Suprapubic skin (tissue), 4 donors: ENCODE measurements at regions not wholly inside any gene's neighbourhood (a gene's known extent, or its start where the extent isn't known, plus 50 kb on each side); places are given as distances from the start of the nearest gene placed in this dataset.

Experiments
- DNase-seq, 2 donors: peaks; one replicate each; pipeline ENCODE4 v3.0.0-alpha.2; 2019; ENCODE audit warnings: low spot score in 2 of 2
- H3K27ac ChIP-seq: fragments of 200-600 bp; sonication (generic); one replicate; pipeline ENCODE4 v1.5.1; 2019
- H3K27me3 ChIP-seq: fragments of 200-600 bp; sonication (generic); one replicate; pipeline ENCODE4 v1.5.1; 2019
- H3K36me3 ChIP-seq: fragments of 200-600 bp; sonication (generic); one replicate; pipeline ENCODE4 v1.5.1; 2019
- H3K4me1 ChIP-seq: fragments of 200-600 bp; sonication (generic); one replicate; pipeline ENCODE4 v1.5.1; 2019
- H3K4me3 ChIP-seq: fragments of 200-600 bp; sonication (generic); one replicate; pipeline ENCODE4 v1.5.1; 2019; ENCODE audit warnings: mild to moderate bottlenecking
- H3K9me3 ChIP-seq: fragments of 200-600 bp; sonication (generic); one replicate; pipeline ENCODE4 v1.5.1; 2019
- EP300 ChIP-seq: sonication (generic); formaldehyde crosslinking; IDR thresholded peaks from one replicate; pipeline ENCODE4 v1.6.1; 2017; ENCODE audit warnings: antibody characterized with exemption
- POLR2A ChIP-seq, 2 donors: fragments of 450-650 bp; IDR thresholded peaks; one replicate each; pipeline ENCODE4 v1.6.1; 2017; ENCODE audit warnings: antibody characterized with exemption in 2 of 2, mild to moderate bottlenecking in 2 of 2, moderate library complexity in 2 of 2
- POLR2AphosphoS5 ChIP-seq, 3 donors: sonication (generic); formaldehyde crosslinking; IDR thresholded peaks; one replicate each; pipeline ENCODE4 v1.6.1; 2017; ENCODE audit warnings: antibody characterized with exemption in 3 of 3
- whole genome bisulfite sequencing: methylation state at CpG from one replicate; pipeline ENCODE4 v1.1.5; 2018; 5-methylcytosine and 5-hydroxymethylcytosine counted together
- TF ChIP-seq, protein P1 (sequence below), 2 donors: fragments of 200-600 bp in 1 of 2; fragments of 450-650 bp in 1 of 2; sonication (generic) in 1 of 2; IDR thresholded peaks; one replicate each; pipeline ENCODE4 v1.5.1; 2016 to 2019; ENCODE audit warnings: antibody characterized with exemption in 2 of 2, mild to moderate bottlenecking in 1 of 2, moderate library complexity in 1 of 2

DNA sequence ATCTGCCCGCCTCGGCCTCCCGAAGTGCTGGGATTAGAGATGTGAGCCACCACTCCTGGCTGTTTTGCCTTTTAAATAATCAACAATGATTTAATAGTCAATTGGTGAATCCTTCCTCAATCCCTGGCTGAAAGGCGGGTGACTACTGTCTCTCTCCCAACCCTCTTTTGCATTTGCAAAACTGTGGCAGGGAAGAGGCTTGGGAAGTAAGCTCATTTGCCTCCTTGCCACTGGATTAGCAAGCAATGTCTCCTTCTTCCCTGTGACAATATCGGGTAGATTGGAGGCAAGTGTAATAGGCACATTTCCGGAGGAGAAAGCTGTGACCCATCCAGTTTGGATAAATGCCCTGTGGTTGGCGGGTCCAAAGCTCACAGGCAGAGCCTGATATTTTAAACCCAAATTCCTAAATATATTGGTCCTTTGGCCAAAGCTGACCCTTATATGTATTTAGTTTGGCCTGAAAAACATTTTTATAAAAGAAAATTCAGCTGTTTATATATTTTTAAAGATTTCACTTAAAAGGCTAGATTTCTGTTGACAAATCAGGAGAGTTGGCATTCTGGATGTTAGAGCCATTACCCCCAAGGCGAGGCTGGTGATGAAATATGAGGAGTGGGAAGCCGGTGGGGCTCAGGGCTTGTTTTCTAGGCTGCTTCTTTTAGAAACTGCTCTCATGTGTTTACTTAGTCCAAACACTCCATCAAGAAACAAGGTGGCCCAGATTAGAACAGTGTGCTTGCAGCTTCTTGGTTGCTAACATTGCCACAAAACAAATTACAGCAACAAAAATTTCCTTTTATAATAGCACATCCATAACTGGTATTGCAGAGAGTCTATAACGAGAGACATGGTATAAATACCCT, 646.9 kb upstream of the TMEM132C start:
- 77% methylated on average over 10 of the region's 10 CpGs for WGBS
- Histone ChIP-seq H3K36me3 (no peaks in the 10 kb centered on the region), H3K27me3 (no peaks in the 10 kb centered on the region), H3K27ac (no peak overlapping the region), H3K4me3 (no peak overlapping the region), H3K9me3 (no peaks in the 10 kb centered on the region), H3K4me1 (no peaks in the 10 kb centered on the region)
- TF ChIP-seq POLR2AphosphoS5 (IDR thresholded peaks at IDR 0.05) (no peak), EP300 (no peak), POLR2A (IDR thresholded peaks at IDR 0.05) (no peak)
- TF ChIP-seq, protein P1, sequence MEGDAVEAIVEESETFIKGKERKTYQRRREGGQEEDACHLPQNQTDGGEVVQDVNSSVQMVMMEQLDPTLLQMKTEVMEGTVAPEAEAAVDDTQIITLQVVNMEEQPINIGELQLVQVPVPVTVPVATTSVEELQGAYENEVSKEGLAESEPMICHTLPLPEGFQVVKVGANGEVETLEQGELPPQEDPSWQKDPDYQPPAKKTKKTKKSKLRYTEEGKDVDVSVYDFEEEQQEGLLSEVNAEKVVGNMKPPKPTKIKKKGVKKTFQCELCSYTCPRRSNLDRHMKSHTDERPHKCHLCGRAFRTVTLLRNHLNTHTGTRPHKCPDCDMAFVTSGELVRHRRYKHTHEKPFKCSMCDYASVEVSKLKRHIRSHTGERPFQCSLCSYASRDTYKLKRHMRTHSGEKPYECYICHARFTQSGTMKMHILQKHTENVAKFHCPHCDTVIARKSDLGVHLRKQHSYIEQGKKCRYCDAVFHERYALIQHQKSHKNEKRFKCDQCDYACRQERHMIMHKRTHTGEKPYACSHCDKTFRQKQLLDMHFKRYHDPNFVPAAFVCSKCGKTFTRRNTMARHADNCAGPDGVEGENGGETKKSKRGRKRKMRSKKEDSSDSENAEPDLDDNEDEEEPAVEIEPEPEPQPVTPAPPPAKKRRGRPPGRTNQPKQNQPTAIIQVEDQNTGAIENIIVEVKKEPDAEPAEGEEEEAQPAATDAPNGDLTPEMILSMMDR (IDR thresholded peaks at IDR 0.05) = no peak
- DNase-seq = no peak

- TF ChIP-seq POLR2AphosphoS5 (IDR thresholded peaks at IDR 0.05) = no peak
- TF ChIP-seq, protein P1 (IDR thresholded peaks at IDR 0.05) = no peak
- TF ChIP-seq POLR2A (IDR thresholded peaks at IDR 0.05) = no peak
- no peak for TF ChIP-seq EP300
- H3K9me3 ChIP-seq = no peaks in the 10 kb centered on the region
- H3K4me1 ChIP-seq = no peaks in the 10 kb centered on the region
- no peak overlapping the region for H3K4me3 ChIP-seq
- DNase-seq = no peak
- H3K27me3 ChIP-seq = no peaks in the 10 kb centered on the region
- 57% methylated on average over 2 of the region's 2 CpGs for WGBS
- H3K27ac ChIP-seq = no peak overlapping the region
- no peaks in the 10 kb centered on the region for H3K36me3 ChIP-seq
These were observed 646.1 kb upstream of the TMEM132C start for GRCh38 chr12:127620735-127621355.

GRCh38 chr12:127621366-127621765, 645.6 kb upstream of the TMEM132C start:
- Histone ChIP-seq H3K27me3 (no peaks in the 10 kb centered on the region), H3K27ac (no peak overlapping the region), H3K9me3 (no peaks in the 10 kb centered on the region), H3K4me1 (no peaks in the 10 kb centered on the region), H3K4me3 (no peak overlapping the region), H3K36me3 (no peaks in the 10 kb centered on the region)
- WGBS = 70% methylated on average over 4 of the region's 9 CpGs
- no peak for DNase-seq
- TF ChIP-seq EP300 (no peak), POLR2A (IDR thresholded peaks at IDR 0.05) (no peak), POLR2AphosphoS5 (IDR thresholded peaks at IDR 0.05) (no peak)
- TF ChIP-seq, protein P1 (IDR thresholded peaks at IDR 0.05) = no peak

DNA sequence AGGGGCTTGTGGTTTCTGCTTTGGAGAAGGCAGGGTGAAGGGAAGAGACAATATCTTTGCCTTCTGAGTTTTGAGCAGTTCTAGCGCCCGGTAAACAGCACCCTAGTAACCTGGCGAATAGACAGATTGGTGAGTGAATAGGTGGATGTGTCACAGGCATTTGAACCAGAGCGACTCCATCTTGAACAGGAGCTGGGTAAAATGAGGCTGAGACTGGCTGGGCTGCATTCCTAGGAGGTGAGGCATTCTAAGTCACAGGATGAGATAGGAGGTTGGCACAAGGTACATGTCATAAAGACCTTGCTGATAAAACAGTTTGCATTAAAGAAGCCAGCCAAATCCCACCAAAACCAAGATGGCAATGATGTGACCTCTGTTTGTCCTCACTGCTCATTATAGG, 643.6 kb upstream of the TMEM132C start:
- 77% methylated on average over 4 of the region's 4 CpGs for WGBS
- H3K9me3 ChIP-seq = no peaks in the 10 kb centered on the region
- TF ChIP-seq POLR2AphosphoS5 (IDR thresholded peaks at IDR 0.05) (no peak), POLR2A (IDR thresholded peaks at IDR 0.05) (no peak), EP300 (no peak)
- TF ChIP-seq, protein P1 (IDR thresholded peaks at IDR 0.05) = no peak
- no peak overlapping the region for H3K27ac ChIP-seq
- H3K36me3 ChIP-seq = no peaks in the 10 kb centered on the region
- no peak for DNase-seq
- H3K27me3 ChIP-seq = no peaks in the 10 kb centered on the region
- no peaks in the 10 kb centered on the region for H3K4me1 ChIP-seq
- no peak overlapping the region for H3K4me3 ChIP-seq

GRCh38 chr12:127625176-127625771, 641.7 kb upstream of the TMEM132C start:
- no peak overlapping the region for H3K4me3 ChIP-seq
- H3K9me3 ChIP-seq = no peaks in the 10 kb centered on the region
- no peaks in the 10 kb centered on the region for H3K36me3 ChIP-seq
- no peak for DNase-seq
- no peak overlapping the region for H3K27ac ChIP-seq
- H3K4me1 ChIP-seq = no peaks in the 10 kb centered on the region
- TF ChIP-seq EP300 (no peak), POLR2A (IDR thresholded peaks at IDR 0.05) (no peak), POLR2AphosphoS5 (IDR thresholded peaks at IDR 0.05) (no peak)
- TF ChIP-seq, protein P1 (IDR thresholded peaks at IDR 0.05) = no peak
- no peaks in the 10 kb centered on the region for H3K27me3 ChIP-seq
- WGBS = 75% methylated on average over 5 of the region's 5 CpGs
